Activated CD4-positive, alpha-beta T cell treated with anti-CD3 and anti-CD28 coated beads, Interleukin-2, amount 10 ng/mL, durations not matched to agents 7 days and 5 days (primary cell): ENCODE measurements at regions not wholly inside any gene's neighbourhood (a gene's known extent, or its start where the extent isn't known, plus 50 kb on each side); places are given as distances from the start of the nearest gene placed in this dataset.

Experiments used
- CTCF ChIA-PET: fragments of 350-600 bp; sonication (Branson Sonifier 250); formaldehyde crosslinking; loops from one replicate; lab custom pipeline; 2021; ENCODE audit warnings: antibody characterized with exemption; lab: Charles Lee
- POLR2A ChIA-PET: fragments of 350-600 bp; sonication (Branson Sonifier 250); formaldehyde crosslinking; loops from one replicate; lab custom pipeline; 2021; ENCODE audit warnings: antibody characterized with exemption; lab: Charles Lee
- DNase-seq: peaks from one replicate; pipeline ENCODE4 v3.0.0-alpha.2; 2020
- H3K27ac Mint-ChIP-seq: one replicate; pipeline ENCODE4 v1.8.0; 2021; ENCODE audit warnings: mild to moderate bottlenecking, moderate library complexity, mixed read lengths
- H3K27me3 Mint-ChIP-seq: one replicate; pipeline ENCODE4 v1.8.0; 2021; ENCODE audit warnings: mixed read lengths
- H3K36me3 Mint-ChIP-seq: one replicate; pipeline ENCODE4 v1.8.0; 2021; ENCODE audit warnings: low read depth, mixed read lengths
- H3K4me1 Mint-ChIP-seq: one replicate; pipeline ENCODE4 v1.8.0; 2021; ENCODE audit warnings: mixed read lengths
- H3K4me3 Mint-ChIP-seq: one replicate; pipeline ENCODE4 v1.8.0; 2021; ENCODE audit warnings: mild to moderate bottlenecking, moderate library complexity, mixed read lengths
- H3K9me3 Mint-ChIP-seq: one replicate; pipeline ENCODE4 v1.8.0; 2021; ENCODE audit warnings: mixed read lengths

DNA sequence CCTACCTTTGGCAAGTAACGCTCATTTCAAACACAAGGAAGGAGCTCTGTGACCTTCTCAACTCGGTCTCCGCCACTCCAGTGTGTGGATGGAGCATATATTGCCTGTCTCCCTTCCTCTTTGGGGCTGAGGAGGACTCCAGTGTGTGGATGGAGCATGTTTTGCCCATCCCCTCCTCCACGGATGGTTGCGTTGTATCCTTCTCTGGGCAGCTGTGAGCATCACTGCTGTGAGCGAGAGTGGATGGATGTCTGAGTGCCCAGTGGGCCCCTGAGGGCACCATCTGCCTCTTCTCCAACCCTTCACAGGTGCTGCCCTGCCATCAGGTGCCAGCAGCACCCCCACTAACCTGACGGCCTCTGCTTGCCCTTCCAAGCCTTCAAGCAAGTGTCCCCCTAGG, 186.2 kb downstream of the TEX29 start:
- CTCF ChIA-PET, result no interaction called here
- Mint-ChIP-seq H3K27me3 (no peaks in the 10 kb centered on the region), H3K27ac (no peak overlapping the region), H3K4me3 (no peak overlapping the region), H3K36me3 (no peaks in the 10 kb centered on the region), H3K9me3 (peaks cover 4% of the 10 kb centered on the region), H3K4me1 (no peaks in the 10 kb centered on the region)
- no peak for DNase-seq
- POLR2A ChIA-PET, result no interaction called here

DNA sequence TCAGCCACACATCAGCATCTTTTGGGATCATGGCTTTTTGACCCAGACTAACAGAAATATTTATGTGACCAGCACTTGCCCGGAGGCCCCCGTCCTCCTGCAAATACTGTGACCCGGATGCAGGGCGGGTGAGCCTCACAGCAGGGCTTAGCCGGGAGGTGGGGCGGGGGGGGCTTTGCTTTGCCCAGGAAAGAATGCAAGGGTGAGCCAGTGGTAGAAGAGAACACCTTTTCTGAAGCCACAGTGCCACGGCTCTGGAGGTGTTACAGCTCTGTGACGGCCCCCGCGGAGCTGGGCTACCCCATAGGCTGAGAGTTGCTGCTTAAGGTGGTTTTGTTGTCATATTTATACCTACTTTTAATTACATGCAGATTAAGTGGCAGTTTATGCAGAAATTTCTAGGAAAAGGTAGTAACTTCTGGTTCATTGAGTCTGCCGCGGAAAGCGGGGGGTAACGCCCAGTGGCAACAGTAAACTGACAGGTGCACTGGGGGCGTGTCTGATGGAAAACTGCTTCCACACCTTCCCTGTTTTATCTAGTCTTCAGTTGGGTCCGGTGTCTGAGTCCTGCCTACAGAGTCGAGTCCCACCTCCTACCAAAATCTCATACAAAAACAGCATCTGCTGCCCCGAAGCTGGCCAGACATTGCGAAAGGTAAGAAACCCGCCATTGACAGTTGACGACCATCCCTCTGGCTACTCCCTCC, 187.9 kb downstream of the TEX29 start:
- H3K27ac Mint-ChIP-seq, result no peak overlapping the region
- no peaks in the 10 kb centered on the region for H3K4me1 Mint-ChIP-seq
- no peak for DNase-seq
- ChIA-PET POLR2A (no interaction called here), CTCF (no interaction called here)
- H3K9me3 Mint-ChIP-seq, result no peaks in the 10 kb centered on the region
- no peaks in the 10 kb centered on the region for H3K27me3 Mint-ChIP-seq
- H3K4me3 Mint-ChIP-seq, result no peak overlapping the region
- H3K36me3 Mint-ChIP-seq, result no peaks in the 10 kb centered on the region

- Mint-ChIP-seq H3K4me1 (no peaks in the 10 kb centered on the region), H3K36me3 (no peaks in the 10 kb centered on the region), H3K27me3 (no peaks in the 10 kb centered on the region), H3K27ac (no peak overlapping the region), H3K4me3 (no peak overlapping the region), H3K9me3 (no peaks in the 10 kb centered on the region)
- no peak for DNase-seq
- CTCF ChIA-PET, result no interaction called here
- POLR2A ChIA-PET, result no interaction called here
Observed at GRCh38 chr13:111508902-111509509, 188.6 kb downstream of the TEX29 start.

DNA sequence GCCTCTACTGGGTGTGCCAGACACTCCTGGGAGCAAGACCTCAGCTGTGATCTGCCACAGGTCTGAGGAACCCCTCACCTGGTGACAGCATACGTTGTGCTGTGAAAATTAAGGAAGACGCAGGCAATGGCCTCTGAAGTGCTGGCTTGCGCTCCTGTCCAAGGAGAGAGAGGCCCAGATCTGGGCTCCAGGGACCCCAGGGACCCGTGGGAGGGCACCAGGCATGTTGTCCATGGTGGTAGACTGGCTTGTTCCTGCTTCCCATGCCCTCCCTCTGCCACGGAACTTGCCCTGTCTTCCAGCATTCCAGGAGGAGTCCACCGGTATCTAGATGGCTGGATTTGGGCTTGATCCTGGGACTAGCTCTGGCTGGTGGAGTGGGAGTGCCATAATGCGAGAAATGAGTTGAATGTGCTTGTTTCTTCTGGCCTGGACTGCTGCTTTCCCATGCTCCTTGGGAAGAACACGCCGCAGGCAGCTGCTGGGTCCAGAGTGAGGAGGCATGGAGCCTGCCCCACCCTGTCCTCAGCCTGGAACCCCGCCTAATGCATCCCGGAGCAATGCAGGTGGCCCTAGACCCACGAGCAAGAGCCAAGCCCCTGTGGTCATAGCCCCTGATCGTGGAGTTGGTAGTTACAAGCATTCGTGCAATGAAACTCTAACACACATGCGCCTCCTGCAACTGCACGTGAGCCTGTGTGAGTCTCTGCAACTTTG, 190.2 kb downstream of the TEX29 start:
- Mint-ChIP-seq H3K9me3 (no peaks in the 10 kb centered on the region), H3K4me1 (no peaks in the 10 kb centered on the region), H3K4me3 (no peak overlapping the region), H3K27me3 (no peaks in the 10 kb centered on the region), H3K27ac (no peak overlapping the region), H3K36me3 (no peaks in the 10 kb centered on the region)
- CTCF ChIA-PET, result no interaction called here
- no peak for DNase-seq
- POLR2A ChIA-PET, result no interaction called here

- DNase-seq, result no peak
- H3K36me3 Mint-ChIP-seq, result no peaks in the 10 kb centered on the region
- H3K9me3 Mint-ChIP-seq, result no peaks in the 10 kb centered on the region
- CTCF ChIA-PET, result no interaction called here
- H3K4me1 Mint-ChIP-seq, result no peaks in the 10 kb centered on the region
- no peaks in the 10 kb centered on the region for H3K27me3 Mint-ChIP-seq
- POLR2A ChIA-PET, result no interaction called here
- no peak overlapping the region for H3K4me3 Mint-ChIP-seq
- H3K27ac Mint-ChIP-seq, result no peak overlapping the region
Observed at GRCh38 chr13:111511219-111511732, 190.8 kb downstream of the TEX29 start.

GRCh38 chr13:111511805-111512504, 191.5 kb downstream of the TEX29 start:
- H3K36me3 Mint-ChIP-seq, result no peaks in the 10 kb centered on the region
- no peaks in the 10 kb centered on the region for H3K4me1 Mint-ChIP-seq
- ChIA-PET CTCF (no interaction called here), POLR2A (no interaction called here)
- H3K27me3 Mint-ChIP-seq, result no peaks in the 10 kb centered on the region
- H3K9me3 Mint-ChIP-seq, result no peaks in the 10 kb centered on the region
- no peak overlapping the region for H3K4me3 Mint-ChIP-seq
- no peak for DNase-seq
- H3K27ac Mint-ChIP-seq, result no peak overlapping the region

DNA sequence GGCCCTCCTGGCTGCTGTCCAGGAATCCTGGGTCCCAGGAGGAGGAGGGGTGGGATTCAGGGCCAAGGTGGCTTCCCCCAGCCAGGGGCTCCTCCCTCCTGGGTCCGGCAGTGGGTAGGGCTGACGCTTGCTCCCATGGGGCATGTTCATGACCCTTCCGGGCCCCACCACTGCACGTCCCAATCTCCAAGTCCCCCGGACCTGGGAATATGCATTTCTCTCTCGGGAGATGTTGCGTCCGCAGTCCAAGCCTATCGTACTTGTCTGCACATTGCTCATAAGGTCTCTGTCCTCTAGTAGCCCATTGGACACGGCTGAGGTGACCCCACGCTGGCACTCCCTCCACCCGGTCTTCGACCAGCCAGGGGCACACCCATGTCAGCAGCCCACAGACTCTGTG, 192.3 kb downstream of the TEX29 start:
- no peaks in the 10 kb centered on the region for H3K4me1 Mint-ChIP-seq
- H3K36me3 Mint-ChIP-seq, result no peaks in the 10 kb centered on the region
- H3K4me3 Mint-ChIP-seq, result no peak overlapping the region
- POLR2A ChIA-PET, result no interaction called here
- CTCF ChIA-PET, result no interaction called here
- DNase-seq, result no peak
- H3K27me3 Mint-ChIP-seq, result no peaks in the 10 kb centered on the region
- no peaks in the 10 kb centered on the region for H3K9me3 Mint-ChIP-seq
- H3K27ac Mint-ChIP-seq, result no peak overlapping the region

DNA sequence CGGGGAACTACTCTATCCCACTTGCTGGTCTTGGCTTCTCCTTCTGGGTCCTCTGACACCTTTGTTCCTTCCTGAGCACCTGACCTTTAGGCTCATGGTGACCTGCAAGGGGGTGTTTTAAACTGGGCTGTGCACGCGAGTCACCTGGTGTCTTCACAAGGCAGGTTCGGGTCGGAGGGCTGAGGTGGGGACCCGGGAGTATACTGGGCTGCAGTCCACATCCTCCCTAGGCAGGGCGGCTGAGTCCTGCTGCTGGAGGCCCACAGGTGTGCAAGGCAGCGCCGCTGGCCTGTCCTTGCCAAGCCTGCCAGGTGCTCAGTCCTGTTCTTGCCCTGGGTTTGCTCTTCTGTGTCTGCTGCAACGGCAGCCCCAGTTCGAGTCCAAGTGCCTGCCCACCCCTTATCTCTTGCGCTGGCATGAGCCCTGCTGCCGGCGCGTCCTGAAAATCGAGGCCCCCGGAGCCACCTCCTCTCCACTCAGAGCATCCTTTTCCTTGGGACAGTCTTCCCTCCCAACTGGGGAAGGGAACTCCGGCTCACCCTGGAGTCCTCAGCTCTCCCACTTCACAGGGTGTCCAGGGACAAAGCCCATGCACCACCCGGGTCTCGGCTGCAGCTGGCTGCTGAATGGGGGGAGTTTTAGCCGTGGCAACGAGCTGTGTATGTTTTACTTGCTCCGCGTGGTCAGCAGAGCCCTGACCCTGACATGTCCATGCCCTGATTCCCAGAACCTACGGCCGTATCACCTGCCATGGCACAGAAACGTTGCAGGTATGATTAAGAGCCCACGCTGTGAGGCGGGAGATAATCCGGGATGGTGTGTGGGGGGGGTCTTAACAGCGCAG, 193.5 kb downstream of the TEX29 start:
- Mint-ChIP-seq H3K36me3 (no peaks in the 10 kb centered on the region), H3K4me1 (no peaks in the 10 kb centered on the region), H3K4me3 (no peak overlapping the region), H3K27me3 (no peaks in the 10 kb centered on the region), H3K9me3 (no peaks in the 10 kb centered on the region), H3K27ac (no peak overlapping the region)
- ChIA-PET POLR2A (no interaction called here), CTCF (no interaction called here)
- DNase-seq, result no peak

- CTCF ChIA-PET, result no interaction called here
Observed at GRCh38 chr13:111514610-111515306, 194.3 kb downstream of the TEX29 start.

GRCh38 chr13:111515307-111515617, 194.8 kb downstream of the TEX29 start:
- H3K4me3 Mint-ChIP-seq, result no peak overlapping the region
- CTCF ChIA-PET, result no interaction called here
- POLR2A ChIA-PET, result no interaction called here
- no peaks in the 10 kb centered on the region for H3K27me3 Mint-ChIP-seq
- no peaks in the 10 kb centered on the region for H3K9me3 Mint-ChIP-seq
- H3K27ac Mint-ChIP-seq, result no peak overlapping the region
- DNase-seq, result no peak
- H3K4me1 Mint-ChIP-seq, result no peaks in the 10 kb centered on the region
- no peaks in the 10 kb centered on the region for H3K36me3 Mint-ChIP-seq

More at GRCh38 chr13:111514610-111515306, 194.3 kb downstream of the TEX29 start:
- Mint-ChIP-seq H3K9me3 (no peaks in the 10 kb centered on the region), H3K36me3 (no peaks in the 10 kb centered on the region), H3K4me3 (no peak overlapping the region), H3K4me1 (no peaks in the 10 kb centered on the region), H3K27me3 (no peaks in the 10 kb centered on the region), H3K27ac (no peak overlapping the region)
- POLR2A ChIA-PET, result no interaction called here
- no peak for DNase-seq

DNA sequence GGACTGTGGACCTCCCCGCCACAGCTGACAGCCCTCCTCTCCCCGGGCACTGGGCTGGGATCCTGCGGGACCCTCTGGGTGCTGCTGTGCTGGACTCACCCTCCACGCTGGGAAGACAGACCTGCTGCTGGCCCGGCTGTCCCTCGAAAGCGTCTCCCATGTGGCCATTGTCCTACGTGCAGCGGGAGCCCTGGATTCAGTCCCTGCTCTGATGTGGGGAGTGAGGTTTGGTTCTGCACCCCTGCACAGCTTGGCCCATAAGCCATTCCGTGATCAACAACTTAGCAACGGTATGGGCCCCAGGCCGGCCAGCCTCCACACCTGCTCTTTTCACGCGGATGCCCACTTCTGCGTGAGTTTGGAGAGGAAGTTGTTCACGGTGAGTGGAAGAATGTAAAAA, 195.2 kb downstream of the TEX29 start:
- Mint-ChIP-seq H3K4me3 (no peak overlapping the region), H3K27me3 (no peaks in the 10 kb centered on the region), H3K36me3 (no peaks in the 10 kb centered on the region), H3K9me3 (no peaks in the 10 kb centered on the region), H3K27ac (no peak overlapping the region), H3K4me1 (no peaks in the 10 kb centered on the region)
- POLR2A ChIA-PET, result no interaction called here
- CTCF ChIA-PET, result no interaction called here
- no peak for DNase-seq
